ENCODE measurements at regions not wholly inside any gene's neighbourhood (a gene's known extent, or its start where the extent isn't known, plus 50 kb on each side); places are given as distances from the start of the nearest gene placed in this dataset.

DNA sequence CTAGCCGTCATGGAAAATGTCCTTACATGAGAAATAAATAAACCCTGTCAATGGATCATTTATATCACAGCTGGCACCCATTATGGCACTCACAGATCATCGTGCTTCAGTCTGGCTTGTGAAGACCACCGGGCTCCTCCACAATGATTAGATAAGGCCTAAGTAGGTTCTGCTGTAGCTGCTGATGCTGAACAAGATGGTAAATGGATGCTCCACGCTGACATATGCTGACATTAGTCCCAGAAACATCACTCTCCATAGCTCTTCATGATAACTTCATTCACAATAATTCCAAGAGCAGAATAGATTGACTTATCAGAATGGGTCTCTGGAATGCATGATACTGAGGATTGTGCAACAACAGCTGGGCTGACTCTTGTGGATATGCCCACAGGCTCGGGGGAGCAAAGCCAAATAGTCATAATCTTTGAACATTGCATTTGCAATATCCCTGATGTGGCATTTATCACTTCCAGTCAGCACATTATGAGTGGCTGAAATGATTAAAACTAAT lies 63.8 kb upstream of the RXFP2 start:
- H3K27me3 Mint-ChIP-seq (ENCODE audit: insufficient read depth, low read depth) = no peaks in the 10 kb centered on the region
- H3K27me3 ChIP-seq = no peaks in the 10 kb centered on the region
- H3K9me3 ChIP-seq (ENCODE audit: low read depth) = no peaks in the 10 kb centered on the region
- no peaks in the 10 kb centered on the region for H3K36me3 Mint-ChIP-seq
- TF ChIP-seq, protein P1, sequence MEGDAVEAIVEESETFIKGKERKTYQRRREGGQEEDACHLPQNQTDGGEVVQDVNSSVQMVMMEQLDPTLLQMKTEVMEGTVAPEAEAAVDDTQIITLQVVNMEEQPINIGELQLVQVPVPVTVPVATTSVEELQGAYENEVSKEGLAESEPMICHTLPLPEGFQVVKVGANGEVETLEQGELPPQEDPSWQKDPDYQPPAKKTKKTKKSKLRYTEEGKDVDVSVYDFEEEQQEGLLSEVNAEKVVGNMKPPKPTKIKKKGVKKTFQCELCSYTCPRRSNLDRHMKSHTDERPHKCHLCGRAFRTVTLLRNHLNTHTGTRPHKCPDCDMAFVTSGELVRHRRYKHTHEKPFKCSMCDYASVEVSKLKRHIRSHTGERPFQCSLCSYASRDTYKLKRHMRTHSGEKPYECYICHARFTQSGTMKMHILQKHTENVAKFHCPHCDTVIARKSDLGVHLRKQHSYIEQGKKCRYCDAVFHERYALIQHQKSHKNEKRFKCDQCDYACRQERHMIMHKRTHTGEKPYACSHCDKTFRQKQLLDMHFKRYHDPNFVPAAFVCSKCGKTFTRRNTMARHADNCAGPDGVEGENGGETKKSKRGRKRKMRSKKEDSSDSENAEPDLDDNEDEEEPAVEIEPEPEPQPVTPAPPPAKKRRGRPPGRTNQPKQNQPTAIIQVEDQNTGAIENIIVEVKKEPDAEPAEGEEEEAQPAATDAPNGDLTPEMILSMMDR (IDR thresholded peaks at IDR 0.05) = no peak
- no peak for TF ChIP-seq EZH2phosphoT487 (IDR thresholded peaks at IDR 0.05)
- TF ChIP-seq EZH2 (IDR thresholded peaks at IDR 0.05) = no peak
- no peaks in the 10 kb centered on the region for H3K4me1 Mint-ChIP-seq
- H2AFZ ChIP-seq (replicated peaks) = no peak overlapping the region
- no peaks in the 10 kb centered on the region for H3F3A ChIP-seq (ENCODE audit: low read depth)
- no peak overlapping the region for H3K9ac ChIP-seq
- DNase-seq (ENCODE audit: low spot score) = no peak
- H3K27ac ChIP-seq = no peak overlapping the region
- H3K4me2 ChIP-seq = no peak overlapping the region
- no peaks in the 10 kb centered on the region for H3K36me3 ChIP-seq
- peaks cover 3% of the 10 kb centered on the region for H3K9me3 Mint-ChIP-seq
- H3K27ac Mint-ChIP-seq = no peak overlapping the region
- H4K20me1 ChIP-seq (ENCODE audit: low read depth) = no peaks in the 10 kb centered on the region
- no peaks in the 10 kb centered on the region for H3K79me2 ChIP-seq (ENCODE audit: low read depth)
- H3K4me1 ChIP-seq = no peaks in the 10 kb centered on the region
- H3K4me3 ChIP-seq = no peak overlapping the region
- H3K4me3 Mint-ChIP-seq = no peak overlapping the region

DNA sequence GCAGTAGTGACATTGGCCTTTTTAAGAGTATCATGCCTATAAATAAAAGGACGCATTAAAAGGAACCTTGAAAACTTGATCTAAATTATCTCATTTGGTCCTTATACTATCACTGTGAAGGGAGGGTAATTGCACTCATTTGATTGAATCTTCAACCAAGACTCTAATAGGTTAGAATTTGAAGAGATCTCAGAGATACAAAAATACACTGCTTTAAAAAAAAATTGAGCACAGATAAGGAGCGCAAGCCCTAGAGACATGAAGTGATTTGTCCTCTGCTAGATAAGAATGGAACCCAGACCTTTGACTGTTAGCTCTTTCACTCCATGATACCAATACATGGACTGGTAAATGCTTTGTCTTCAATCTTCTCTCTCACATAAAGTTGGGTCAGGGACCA lies 58.2 kb upstream of the RXFP2 start:
- H3K27me3 ChIP-seq = no peaks in the 10 kb centered on the region
- H3K4me1 ChIP-seq = no peaks in the 10 kb centered on the region
- H4K20me1 ChIP-seq (ENCODE audit: low read depth) = no peaks in the 10 kb centered on the region
- H3K4me2 ChIP-seq = no peak overlapping the region
- no peaks in the 10 kb centered on the region for H3K36me3 Mint-ChIP-seq
- no peak overlapping the region for H3K27ac Mint-ChIP-seq
- H3K36me3 ChIP-seq = no peaks in the 10 kb centered on the region
- DNase-seq (ENCODE audit: low spot score) = no peak
- H3K27ac ChIP-seq = no peak overlapping the region
- H3K9me3 Mint-ChIP-seq = peaks cover 4% of the 10 kb centered on the region
- TF ChIP-seq EZH2phosphoT487 (IDR thresholded peaks at IDR 0.05) (no peak), EZH2 (IDR thresholded peaks at IDR 0.05) (no peak)
- TF ChIP-seq, protein P1 (IDR thresholded peaks at IDR 0.05) = no peak
- no peaks in the 10 kb centered on the region for H3K79me2 ChIP-seq (ENCODE audit: low read depth)
- no peak overlapping the region for H3K9ac ChIP-seq
- H3K4me3 Mint-ChIP-seq = no peak overlapping the region
- no peak overlapping the region for H3K4me3 ChIP-seq
- no peaks in the 10 kb centered on the region for H3K4me1 Mint-ChIP-seq
- no peaks in the 10 kb centered on the region for H3K27me3 Mint-ChIP-seq (ENCODE audit: insufficient read depth, low read depth)
- no peaks in the 10 kb centered on the region for H3F3A ChIP-seq (ENCODE audit: low read depth)
- no peak overlapping the region for H2AFZ ChIP-seq (replicated peaks)
- no peaks in the 10 kb centered on the region for H3K9me3 ChIP-seq (ENCODE audit: low read depth)

DNA sequence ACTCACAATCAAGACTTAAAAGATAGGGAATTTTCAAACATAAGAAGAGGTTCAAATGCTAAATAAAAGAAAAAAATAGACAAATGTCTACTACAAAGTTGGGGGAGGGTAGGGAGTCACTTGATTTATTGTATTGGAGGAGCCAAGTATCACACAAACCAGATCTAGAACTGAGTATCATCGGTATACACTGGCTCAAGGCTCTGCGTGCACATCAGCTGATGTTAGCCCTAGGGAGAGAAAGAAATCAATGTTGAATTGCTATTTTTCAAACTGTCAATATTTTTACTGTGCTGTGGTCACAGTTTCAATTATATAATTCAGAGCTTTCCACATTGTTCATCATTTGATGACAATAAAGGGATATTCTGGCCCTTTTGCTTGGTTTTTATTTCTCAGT lies 54.9 kb upstream of the RXFP2 start:
- H3K4me1 Mint-ChIP-seq = no peaks in the 10 kb centered on the region
- H2AFZ ChIP-seq (replicated peaks) = no peak overlapping the region
- TF ChIP-seq EZH2 (IDR thresholded peaks at IDR 0.05) (no peak), EZH2phosphoT487 (IDR thresholded peaks at IDR 0.05) (no peak)
- TF ChIP-seq, protein P1 (IDR thresholded peaks at IDR 0.05) = no peak

More for the DNA sequence above, 54.9 kb upstream of the RXFP2 start:
- Histone ChIP-seq H3F3A (ENCODE audit: low read depth) (no peaks in the 10 kb centered on the region), H3K4me2 (no peak overlapping the region), H3K27ac (no peak overlapping the region), H3K79me2 (ENCODE audit: low read depth) (no peaks in the 10 kb centered on the region), H3K9ac (no peak overlapping the region), H4K20me1 (ENCODE audit: low read depth) (no peaks in the 10 kb centered on the region), H3K9me3 (ENCODE audit: low read depth) (no peaks in the 10 kb centered on the region), H3K27me3 (no peaks in the 10 kb centered on the region), H3K4me3 (no peak overlapping the region), H3K36me3 (no peaks in the 10 kb centered on the region), H3K4me1 (no peaks in the 10 kb centered on the region)
- H3K27me3 Mint-ChIP-seq (ENCODE audit: insufficient read depth, low read depth) = no peaks in the 10 kb centered on the region
- peaks cover 4% of the 10 kb centered on the region for H3K9me3 Mint-ChIP-seq
- DNase-seq (ENCODE audit: low spot score) = no peak
- H3K36me3 Mint-ChIP-seq = no peaks in the 10 kb centered on the region
- no peak overlapping the region for H3K27ac Mint-ChIP-seq
- no peak overlapping the region for H3K4me3 Mint-ChIP-seq

All from neural progenitor cell (in vitro differentiated cells).